ENCODE measurements at regions not wholly inside any gene's neighbourhood (a gene's known extent, or its start where the extent isn't known, plus 50 kb on each side); places are given as distances from the start of the nearest gene placed in this dataset.

GRCh38 chr6:122118945-122119506, 280.4 kb upstream of the HSF2 start:
- 85 to 90% methylated on average over 1 of the region's 1 CpG for WGBS, 2 donors (ENCODE audit: low coverage in 1 of 2)
- H3K4me1 ChIP-seq: no peaks in the 10 kb centered on the region
- no peak overlapping the region for H3K4me3 ChIP-seq
- DNase-seq: no peak
- no peaks in the 10 kb centered on the region for H3K9me3 ChIP-seq
- no peaks in the 10 kb centered on the region for H3K36me3 ChIP-seq
- TF ChIP-seq POLR2A (IDR thresholded peaks at IDR 0.05): no peak
- TF ChIP-seq EP300 (IDR thresholded peaks at IDR 0.05; ENCODE audit: low read depth): no peak
- TF ChIP-seq CTCF (IDR thresholded peaks at IDR 0.05): no peak
- TF ChIP-seq POLR2AphosphoS5 (IDR thresholded peaks at IDR 0.05): no peak
- H3K27me3 ChIP-seq: no peaks in the 10 kb centered on the region
- in situ Hi-C loops (cut with MboI; ENCODE audit: low pct_ligation_motif_present in 1 of 4, low pct_unique_long_range_greater_than_20kb in 1 of 4, low sequenced_read_pairs in 3 of 4): no loop called here
- intact Hi-C loops (cut with DNase I; ENCODE audit: low total_unique reads): no loop called here
- no peak overlapping the region for H3K27ac ChIP-seq

GRCh38 chr6:122122202-122122601, 277.2 kb upstream of the HSF2 start:
- no peaks in the 10 kb centered on the region for H3K27me3 ChIP-seq
- no peak for DNase-seq
- H3K4me1 ChIP-seq: no peaks in the 10 kb centered on the region
- H3K4me3 ChIP-seq: no peak overlapping the region
- in situ Hi-C loops (cut with MboI; ENCODE audit: low pct_ligation_motif_present in 1 of 4, low pct_unique_long_range_greater_than_20kb in 1 of 4, low sequenced_read_pairs in 3 of 4) (no loop called here), intact Hi-C loops (cut with DNase I; ENCODE audit: low total_unique reads) (no loop called here)
- H3K36me3 ChIP-seq: no peaks in the 10 kb centered on the region
- no peak for TF ChIP-seq CTCF (IDR thresholded peaks at IDR 0.05)
- TF ChIP-seq POLR2AphosphoS5 (IDR thresholded peaks at IDR 0.05): no peak
- no peak for TF ChIP-seq EP300 (IDR thresholded peaks at IDR 0.05; ENCODE audit: low read depth)
- TF ChIP-seq POLR2A (IDR thresholded peaks at IDR 0.05): no peak
- H3K9me3 ChIP-seq: no peaks in the 10 kb centered on the region
- 82% methylated on average over 1 of the region's 1 CpG; no CpG with 5 or more reads in 1 of the 2 donors for WGBS, 2 donors (ENCODE audit: low coverage in 1 of 2)
- H3K27ac ChIP-seq: no peak overlapping the region

GRCh38 chr6:122122686-122123085, 276.8 kb upstream of the HSF2 start:
- Histone ChIP-seq H3K27ac (no peak overlapping the region), H3K4me3 (no peak overlapping the region), H3K4me1 (no peaks in the 10 kb centered on the region), H3K36me3 (no peaks in the 10 kb centered on the region), H3K9me3 (no peaks in the 10 kb centered on the region), H3K27me3 (no peaks in the 10 kb centered on the region)
- TF ChIP-seq POLR2A (IDR thresholded peaks at IDR 0.05) (no peak), CTCF (IDR thresholded peaks at IDR 0.05) (no peak), EP300 (IDR thresholded peaks at IDR 0.05; ENCODE audit: low read depth) (no peak), POLR2AphosphoS5 (IDR thresholded peaks at IDR 0.05) (no peak)
- no peak for DNase-seq
- 52 to 63% methylated on average over 2 of the region's 2 CpGs for WGBS, 2 donors (ENCODE audit: low coverage in 1 of 2)
- intact Hi-C loops (cut with DNase I; ENCODE audit: low total_unique reads): no loop called here
- in situ Hi-C loops (cut with MboI; ENCODE audit: low pct_ligation_motif_present in 1 of 4, low pct_unique_long_range_greater_than_20kb in 1 of 4, low sequenced_read_pairs in 3 of 4): no loop called here

GRCh38 chr6:122124908-122125307, 274.5 kb upstream of the HSF2 start:
- no peaks in the 10 kb centered on the region for H3K27me3 ChIP-seq
- no peak overlapping the region for H3K27ac ChIP-seq
- 91 to 92% methylated on average over 3 of the region's 3 CpGs for WGBS, 2 donors (ENCODE audit: low coverage in 1 of 2)
- intact Hi-C loops (cut with DNase I; ENCODE audit: low total_unique reads): no loop called here
- DNase-seq: no peak
- TF ChIP-seq EP300 (IDR thresholded peaks at IDR 0.05; ENCODE audit: low read depth) (no peak), CTCF (IDR thresholded peaks at IDR 0.05) (no peak), POLR2AphosphoS5 (IDR thresholded peaks at IDR 0.05) (no peak), POLR2A (IDR thresholded peaks at IDR 0.05) (no peak)
- H3K4me3 ChIP-seq: no peak overlapping the region
- H3K4me1 ChIP-seq: no peaks in the 10 kb centered on the region
- in situ Hi-C loops (cut with MboI; ENCODE audit: low pct_ligation_motif_present in 1 of 4, low pct_unique_long_range_greater_than_20kb in 1 of 4, low sequenced_read_pairs in 3 of 4): no loop called here
- no peaks in the 10 kb centered on the region for H3K36me3 ChIP-seq
- H3K9me3 ChIP-seq: no peaks in the 10 kb centered on the region

All from transverse colon (tissue), 4 donors.